SK-N-SH (cell line): ENCODE measurements at regions not wholly inside any gene's neighbourhood (a gene's known extent, or its start where the extent isn't known, plus 50 kb on each side); places are given as distances from the start of the nearest gene placed in this dataset.

Experiments used
- CTCF ChIA-PET: fragments of 300-600, 350-600 bp; formaldehyde crosslinking; extraction: SDS; loops from one replicate; lab custom pipeline; 2021; lab: Yijun Ruan, JAX
- POLR2A ChIA-PET: fragments of 350-600 bp; sonication (Branson Sonifier 250); formaldehyde crosslinking; extraction: SDS; loops from one replicate; lab custom pipeline; 2020; ENCODE audit warnings: antibody characterized with exemption, inconsistent platforms; lab: Yijun Ruan, JAX
- DNase-seq: peaks from one replicate; pipeline ENCODE4 v3.0.0; 2012
- H2AFZ ChIP-seq: fragments of 200-600 bp; sonication (generic); 2 replicates; pipeline ENCODE4 v1.8.1; 2016; ENCODE audit warnings: antibody characterized with exemption, mild to moderate bottlenecking, low read depth
- H3F3A ChIP-seq: fragments of 200-600 bp; sonication (generic); replicated peaks from 2 replicates; pipeline ENCODE3; 2016; ENCODE audit warnings: antibody characterized with exemption, mild to moderate bottlenecking; ENCODE audit not compliant: insufficient read depth
- H3K27ac ChIP-seq, 2 experiments: fragments of 200-500 bp in 1 of 2; fragments of 200-600 bp in 1 of 2; sonication (Bioruptor generic) in 1 of 2; sonication (generic), shearing (Covaris generic) in 1 of 2; 2 replicates each; pipeline versions ENCODE4 v1.5.1 to v1.6.1; 2014 to 2016; ENCODE audit warnings: low read depth in 2 of 2, inconsistent platforms in 1 of 2, low read length in 1 of 2, mild to moderate bottlenecking in 1 of 2, mixed read lengths in 1 of 2
- H3K27me3 ChIP-seq: fragments of 200-600 bp; sonication (generic), shearing (Covaris generic); 2 replicates; pipeline ENCODE4 v1.6.1; 2016; ENCODE audit warnings: mixed run types; ENCODE audit not compliant: insufficient read depth
- H3K36me3 ChIP-seq, 2 experiments: fragments of 200-500 bp in 1 of 2; fragments of 200-600 bp in 1 of 2; sonication (Bioruptor generic) in 1 of 2; sonication (generic) in 1 of 2; replicated peaks in 1 of 2; 2 replicates each; pipeline versions ENCODE3 to v1.5.1; 2014 to 2016; ENCODE audit warnings: low read length in 1 of 2, mild to moderate bottlenecking in 1 of 2; ENCODE audit not compliant: insufficient read depth in 2 of 2, control insufficient read depth in 1 of 2
- H3K4me1 ChIP-seq, 2 experiments: fragments of 200-500 bp in 1 of 2; fragments of 200-600 bp in 1 of 2; sonication (Bioruptor generic) in 1 of 2; sonication (generic), shearing (Covaris generic) in 1 of 2; 2 replicates each; pipeline versions ENCODE4 v1.5.1 to v1.6.1; 2014 to 2016; ENCODE audit warnings: low read depth in 1 of 2, low read length in 1 of 2, mixed run types in 1 of 2; ENCODE audit not compliant: insufficient read depth in 2 of 2, control insufficient read depth in 1 of 2
- H3K4me2 ChIP-seq: fragments of 200-600 bp; sonication (generic), shearing (Covaris generic); 2 replicates; pipeline ENCODE4 v1.6.1; 2017; ENCODE audit warnings: mixed run types
- H3K4me3 ChIP-seq, 2 experiments: fragments of 200-500 bp in 1 of 2; fragments of 200-600 bp in 1 of 2; sonication (Bioruptor generic) in 1 of 2; sonication (generic), shearing (Covaris generic) in 1 of 2; 2 replicates each; pipeline versions ENCODE4 v1.5.1 to v1.8.1; 2014 to 2016; ENCODE audit warnings: low read depth in 2 of 2, inconsistent platforms in 1 of 2, low read length in 1 of 2, mild to moderate bottlenecking in 1 of 2, mixed read lengths in 1 of 2, moderate library complexity in 1 of 2
- H3K79me2 ChIP-seq: fragments of 200-600 bp; sonication (generic); 2 replicates; pipeline ENCODE4 v1.8.1; 2017; ENCODE audit warnings: mild to moderate bottlenecking; ENCODE audit not compliant: insufficient read depth
- H3K9ac ChIP-seq: fragments of 200-600 bp; sonication (generic); 2 replicates; pipeline ENCODE4 v1.6.1; 2017; ENCODE audit warnings: mixed run types
- H3K9me2 ChIP-seq: fragments of 200-600 bp; sonication (generic); 2 replicates; pipeline ENCODE4 v1.6.1; 2017; ENCODE audit warnings: mixed run types
- H3K9me3 ChIP-seq: fragments of 200-600 bp; sonication (generic); 2 replicates; pipeline ENCODE4 v1.6.1; 2017; ENCODE audit warnings: mixed run types, mild to moderate bottlenecking, moderate library complexity
- H4K20me1 ChIP-seq: fragments of 200-600 bp; sonication (generic); 2 replicates; pipeline ENCODE4 v1.6.1; 2017; ENCODE audit warnings: mild to moderate bottlenecking, mixed run types; ENCODE audit not compliant: insufficient read depth
- CHD2 ChIP-seq: fragments of 150-350 bp; IDR thresholded peaks from 2 replicates; pipeline ENCODE4 v1.6.1; 2018; ENCODE audit warnings: low read length; ENCODE audit not compliant: partially characterized antibody
- CTCF ChIP-seq: fragments of 200-600 bp; sonication (generic); IDR thresholded peaks from 2 replicates; pipeline ENCODE4 v1.6.1; 2017; ENCODE audit warnings: antibody characterized with exemption, mild to moderate bottlenecking, moderate library complexity
- EP300 ChIP-seq, 2 experiments: IDR thresholded peaks; 2 replicates each; pipeline versions ENCODE4 v1.4.0 to v1.6.1; 2012; ENCODE audit warnings: borderline replicate concordance in 1 of 2, low read depth in 1 of 2, low read length in 1 of 2
- EZH2phosphoT487 ChIP-seq: fragments of 200-600 bp; sonication (generic); IDR thresholded peaks from 2 replicates; pipeline ENCODE4 v1.6.1; 2017; ENCODE audit warnings: low read depth, mixed run types, mild to moderate bottlenecking, antibody characterized with exemption, moderate library complexity, borderline replicate concordance
- FOSL2 ChIP-seq: IDR thresholded peaks from 2 replicates; pipeline ENCODE4 v1.4.0; 2012; ENCODE audit warnings: low read depth, mild to moderate bottlenecking, moderate library complexity, borderline replicate concordance
- GABPA ChIP-seq: IDR thresholded peaks from 2 replicates; pipeline ENCODE4 v1.4.0; 2012; ENCODE audit warnings: low read depth, mild to moderate bottlenecking
- IRF3 ChIP-seq: fragments of 150-350 bp; IDR thresholded peaks from 2 replicates; pipeline ENCODE4 v1.6.1; 2016; ENCODE audit warnings: mild to moderate bottlenecking, low read depth, low read length
- JUND ChIP-seq: IDR thresholded peaks from 2 replicates; pipeline ENCODE4 v1.4.0; 2012
- MEF2A ChIP-seq: IDR thresholded peaks from 2 replicates; pipeline ENCODE4 v1.4.0; 2012; ENCODE audit warnings: low read depth, borderline replicate concordance
- PBX3 ChIP-seq: IDR thresholded peaks from 2 replicates; pipeline ENCODE4; 2012
- RAD21 ChIP-seq: IDR thresholded peaks from 2 replicates; pipeline ENCODE4 v1.6.1; 2012; ENCODE audit warnings: mild to moderate bottlenecking, low read length
- REST ChIP-seq: IDR thresholded peaks from 2 replicates; pipeline ENCODE4 v1.6.1; 2012; ENCODE audit warnings: mild to moderate bottlenecking, low read depth, low read length, moderate library complexity
- RXRA ChIP-seq: IDR thresholded peaks from 2 replicates; pipeline ENCODE4 v1.4.0; 2012; ENCODE audit warnings: low read depth, mild to moderate bottlenecking, borderline replicate concordance
- SMC3 ChIP-seq: IDR thresholded peaks from 2 replicates; pipeline ENCODE4 v1.6.1; 2012; ENCODE audit warnings: low read depth, low read length, improper control_type of control experiment
- YY1 ChIP-seq: IDR thresholded peaks from 2 replicates; pipeline ENCODE4 v1.4.0; 2012; ENCODE audit warnings: low read depth, mild to moderate bottlenecking
- WGBS: methylation state at CpG from one replicate; pipeline ENCODE4 v1.1.6; 2017; ENCODE audit warnings: low lambda C conversion rate; 5-methylcytosine and 5-hydroxymethylcytosine counted together
- TF ChIP-seq, protein P1 (sequence below): IDR thresholded peaks from 2 replicates; pipeline ENCODE4 v1.4.0; 2012; ENCODE audit warnings: low read depth

DNA sequence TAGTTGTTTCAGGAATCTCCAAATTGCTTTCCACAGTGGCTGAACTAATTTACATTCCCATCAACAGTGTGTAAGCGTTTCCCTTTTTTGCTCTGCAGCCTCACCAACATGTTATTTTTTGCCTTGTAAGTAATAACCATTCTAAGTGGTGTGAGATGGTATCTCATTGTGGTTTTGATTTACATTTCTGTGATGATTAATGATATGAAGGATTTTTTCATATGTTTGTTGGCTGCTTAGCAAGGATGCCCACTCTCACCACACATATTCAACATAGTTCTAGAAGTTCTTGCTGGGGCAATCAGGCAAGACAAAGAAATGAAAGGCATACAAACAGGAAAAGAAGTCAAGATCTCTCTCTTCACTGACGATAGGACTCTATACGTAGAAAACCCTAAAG lies 472.4 kb downstream of the ZNF674 start:
- Histone ChIP-seq H3F3A (no peaks in the 10 kb centered on the region), H3K4me1 (no peaks in the 10 kb centered on the region), H3K4me2 (no peak overlapping the region), H2AFZ (no peak overlapping the region), H4K20me1 (no peaks in the 10 kb centered on the region), H3K9ac (no peak overlapping the region), H3K79me2 (no peaks in the 10 kb centered on the region), H3K36me3 (no peaks in the 10 kb centered on the region), H3K27me3 (no peaks in the 10 kb centered on the region), H3K4me3 (no peak overlapping the region), H3K27ac (no peak overlapping the region), H3K9me2 (no peaks in the 10 kb centered on the region), H3K9me3 (no peaks in the 10 kb centered on the region)
- TF ChIP-seq EZH2phosphoT487: no peak
- no peak for TF ChIP-seq GABPA
- no peak for TF ChIP-seq SMC3
- no peak for TF ChIP-seq CHD2
- no peak for TF ChIP-seq PBX3
- TF ChIP-seq, protein P1, sequence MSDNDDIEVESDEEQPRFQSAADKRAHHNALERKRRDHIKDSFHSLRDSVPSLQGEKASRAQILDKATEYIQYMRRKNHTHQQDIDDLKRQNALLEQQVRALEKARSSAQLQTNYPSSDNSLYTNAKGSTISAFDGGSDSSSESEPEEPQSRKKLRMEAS: no peak
- no peak for TF ChIP-seq RXRA
- TF ChIP-seq EP300 (IDR thresholded peaks at IDR 0.05; ENCODE audit: borderline replicate concordance in 1 of 2, low read depth in 1 of 2, low read length in 1 of 2): no peak
- no peak for TF ChIP-seq RAD21
- no peak for TF ChIP-seq YY1
- TF ChIP-seq FOSL2: no peak
- TF ChIP-seq MEF2A: no peak
- TF ChIP-seq JUND: no peak
- TF ChIP-seq CTCF: no peak
- no peak for TF ChIP-seq REST
- no peak for TF ChIP-seq IRF3
- 17% methylated on average over 3 of the region's 3 CpGs for WGBS
- no peak for DNase-seq
- ChIA-PET POLR2A (no interaction called here), CTCF (no interaction called here)
